ENCODE measurements at regions not wholly inside any gene's neighbourhood (a gene's known extent, or its start where the extent isn't known, plus 50 kb on each side); places are given as distances from the start of the nearest gene placed in this dataset.

DNA sequence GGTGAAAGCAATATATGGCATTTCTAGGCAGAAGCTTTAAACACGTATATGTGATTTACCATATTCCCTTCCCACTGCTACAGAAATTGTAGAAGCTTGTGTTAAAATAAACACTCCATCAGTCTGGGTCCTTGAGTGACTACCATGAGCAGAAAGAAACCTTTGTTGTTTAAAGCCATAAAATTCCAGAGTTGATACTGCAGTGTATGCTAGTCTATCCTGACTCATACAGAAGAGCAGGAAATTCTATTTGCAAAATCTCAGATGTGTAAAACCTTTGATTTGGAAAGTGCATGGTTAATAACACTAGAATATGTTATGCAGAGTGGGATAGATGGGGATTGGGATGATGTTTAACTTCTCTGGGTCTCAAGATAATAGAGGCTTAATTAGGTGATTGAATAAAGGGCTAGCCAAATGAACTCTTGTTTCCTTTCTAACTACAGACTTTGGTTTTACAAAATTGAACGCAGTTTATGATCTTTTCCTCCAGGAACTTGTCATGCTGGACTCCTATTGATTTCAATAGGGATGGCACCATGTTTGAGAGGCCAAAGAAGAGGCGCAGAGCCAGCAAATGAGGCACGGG, 282.7 kb upstream of the VLDLR start:
- no peak overlapping the region for H2AFZ ChIP-seq (ENCODE audit: low read depth, low read length)
- no peak overlapping the region for H3K27ac ChIP-seq (ENCODE audit: insufficient read depth, low read depth, low read length)
- no peak overlapping the region for H3K4me3 ChIP-seq (replicated peaks in 1 of 3; ENCODE audit: insufficient read depth in 1 of 3, low read depth in 1 of 3, low read length in 3 of 3)
- H3K79me2 ChIP-seq (ENCODE audit: control insufficient read depth, insufficient read depth, low read length): no peaks in the 10 kb centered on the region
- ChIA-PET CTCF (interaction anchor here (3.0 kb wide), 1 partner anchor 389 kb away, joined by 28 read pairs; no protein-coding TSS in a partner anchor), POLR2A (no interaction called here)
- H3K27me3 ChIP-seq (ENCODE audit: control insufficient read depth in 2 of 2, insufficient read depth in 2 of 2, low read length in 2 of 2): no peaks in the 10 kb centered on the region
- dilution Hi-C loops (cut with MboI; ENCODE audit: extremely low pct_ligation_motif_present, low sequenced_read_pairs): no loop called here
- no peaks in the 10 kb centered on the region for H3K4me1 ChIP-seq (ENCODE audit: control insufficient read depth, extremely low read depth, insufficient read depth, low read length)
- TF ChIP-seq, protein P1, sequence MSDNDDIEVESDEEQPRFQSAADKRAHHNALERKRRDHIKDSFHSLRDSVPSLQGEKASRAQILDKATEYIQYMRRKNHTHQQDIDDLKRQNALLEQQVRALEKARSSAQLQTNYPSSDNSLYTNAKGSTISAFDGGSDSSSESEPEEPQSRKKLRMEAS (IDR thresholded peaks at IDR 0.05; ENCODE audit: insufficient read depth, insufficient read length): no peak
- FAIRE-seq (no peak), DNase-seq (ENCODE audit: low read depth, low spot score) (no peak)
- H3K36me3 ChIP-seq (ENCODE audit: control insufficient read depth in 2 of 2, extremely low read depth in 1 of 2, insufficient read depth in 2 of 2, low read length in 2 of 2): no peaks in the 10 kb centered on the region
- H3K9me1 ChIP-seq (replicated peaks; ENCODE audit: control insufficient read depth, extremely low read depth, insufficient read depth, low read length): no peaks in the 10 kb centered on the region
- no TSS peak for BruUV-seq (replicated peaks)
- no peak overlapping the region for H3K9ac ChIP-seq (replicated peaks; ENCODE audit: extremely low read depth, insufficient read depth, low read length)
- no peak overlapping the region for H3K4me2 ChIP-seq (ENCODE audit: insufficient read depth, low read length)
- H3K9me3 ChIP-seq (replicated peaks; ENCODE audit: control insufficient read depth, insufficient read depth, low read length): no peaks in the 10 kb centered on the region
- intact Hi-C loops (cut with micrococcal nuclease): loop anchor here (5.0 kb wide), 1 partner anchor 498 kb away; no protein-coding TSS in a partner anchor
- H4K20me1 ChIP-seq (replicated peaks; ENCODE audit: control insufficient read depth, extremely low read depth, insufficient read depth, low read length): no peaks in the 10 kb centered on the region

DNA sequence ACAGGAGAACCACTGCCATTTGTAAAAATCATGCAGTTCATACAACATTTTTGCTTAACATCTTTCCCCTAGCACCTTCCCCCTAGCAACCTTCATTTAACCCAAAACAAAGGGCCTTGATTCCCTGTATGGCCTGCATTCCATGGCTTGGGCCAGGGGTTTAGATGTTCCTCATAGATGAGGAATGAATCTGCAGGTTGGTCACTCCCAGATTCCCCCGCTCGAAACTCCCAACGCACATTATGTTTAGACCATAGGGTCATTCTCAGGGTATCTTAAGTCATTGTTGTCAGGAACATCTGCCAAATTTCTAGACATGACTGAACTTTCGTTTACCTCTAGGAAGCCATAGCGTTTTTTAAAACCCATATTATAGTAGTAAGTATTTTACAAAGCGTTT, 282.2 kb upstream of the VLDLR start:
- H4K20me1 ChIP-seq (replicated peaks; ENCODE audit: control insufficient read depth, extremely low read depth, insufficient read depth, low read length): no peaks in the 10 kb centered on the region
- H3K36me3 ChIP-seq (ENCODE audit: control insufficient read depth in 2 of 2, extremely low read depth in 1 of 2, insufficient read depth in 2 of 2, low read length in 2 of 2): no peaks in the 10 kb centered on the region
- no peaks in the 10 kb centered on the region for H3K79me2 ChIP-seq (ENCODE audit: control insufficient read depth, insufficient read depth, low read length)
- no peak overlapping the region for H3K9ac ChIP-seq (replicated peaks; ENCODE audit: extremely low read depth, insufficient read depth, low read length)
- H3K4me3 ChIP-seq (replicated peaks in 1 of 3; ENCODE audit: insufficient read depth in 1 of 3, low read depth in 1 of 3, low read length in 3 of 3): no peak overlapping the region
- DNase-seq (ENCODE audit: low read depth, low spot score): no peak
- no peaks in the 10 kb centered on the region for H3K27me3 ChIP-seq (ENCODE audit: control insufficient read depth in 2 of 2, insufficient read depth in 2 of 2, low read length in 2 of 2)
- CTCF ChIA-PET: no interaction called here
- BruUV-seq (replicated peaks): no TSS peak
- POLR2A ChIA-PET: no interaction called here
- H3K4me1 ChIP-seq (ENCODE audit: control insufficient read depth, extremely low read depth, insufficient read depth, low read length): no peaks in the 10 kb centered on the region
- no peak for TF ChIP-seq POLR2AphosphoS5 (IDR thresholded peaks at IDR 0.05; ENCODE audit: insufficient read depth, low read depth, low read length)
- no peak for TF ChIP-seq MYC (IDR thresholded peaks at IDR 0.05; ENCODE audit: low read depth, low read length)
- no peak for TF ChIP-seq EZH2 (IDR thresholded peaks at IDR 0.05; ENCODE audit: borderline replicate concordance, low read depth, low read length, severe bottlenecking)
- TF ChIP-seq GATA2 (IDR thresholded peaks at IDR 0.05; ENCODE audit: insufficient read depth, insufficient read length, low read depth, low read length): no peak
- no peak for TF ChIP-seq CTCF (IDR thresholded peaks at IDR 0.05; ENCODE audit: extremely low read depth in 1 of 2, insufficient read depth in 1 of 2, low read depth in 1 of 2, low read length in 2 of 2)
- TF ChIP-seq JUN (IDR thresholded peaks at IDR 0.05; ENCODE audit: borderline replicate concordance, insufficient read depth, insufficient read length, low read depth): no peak
- TF ChIP-seq POLR2A (IDR thresholded peaks at IDR 0.05; ENCODE audit: low read depth, low read length): no peak
- TF ChIP-seq FOS (IDR thresholded peaks at IDR 0.05; ENCODE audit: borderline replicate concordance, insufficient read depth, low read length): no peak
- dilution Hi-C loops (cut with MboI; ENCODE audit: extremely low pct_ligation_motif_present, low sequenced_read_pairs) (no loop called here), intact Hi-C loops (cut with micrococcal nuclease) (loop anchor here (5.0 kb wide), 1 partner anchor 498 kb away; no protein-coding TSS in a partner anchor)
- H2AFZ ChIP-seq (ENCODE audit: low read depth, low read length): no peak overlapping the region
- no peak for FAIRE-seq
- no peak overlapping the region for H3K27ac ChIP-seq (ENCODE audit: insufficient read depth, low read depth, low read length)
- H3K9me1 ChIP-seq (replicated peaks; ENCODE audit: control insufficient read depth, extremely low read depth, insufficient read depth, low read length): no peaks in the 10 kb centered on the region
- no peak overlapping the region for H3K4me2 ChIP-seq (ENCODE audit: insufficient read depth, low read length)
- H3K9me3 ChIP-seq (replicated peaks; ENCODE audit: control insufficient read depth, insufficient read depth, low read length): no peaks in the 10 kb centered on the region
